ENCODE measurements at regions not wholly inside any gene's neighbourhood (a gene's known extent, or its start where the extent isn't known, plus 50 kb on each side); places are given as distances from the start of the nearest gene placed in this dataset.
"Not testable (repeated sequence)": the region's sequence is repeated elsewhere in the genome, so short reads cannot be mapped to it uniquely, and the experiment has no call there.

GRCh38 chr10:65235266-65235665 lies 1690.6 kb upstream of the LRRTM3 start:
- Mint-ChIP-seq H3K4me1 (no peaks in the 10 kb centered on the region), H3K27ac (no peak overlapping the region), H3K9me3 (peaks cover 4% of the 10 kb centered on the region), H3K36me3 (no peaks in the 10 kb centered on the region), H3K4me3 (no peak overlapping the region), H3K27me3 (no peaks in the 10 kb centered on the region)
- no peak for DNase-seq
- CTCF ChIA-PET = no interaction called here

- no peak overlapping the region for H3K4me3 Mint-ChIP-seq
- CTCF ChIA-PET = no interaction called here
- DNase-seq = no peak
- H3K27ac Mint-ChIP-seq = no peak overlapping the region
- H3K4me1 Mint-ChIP-seq = no peaks in the 10 kb centered on the region
- H3K27me3 Mint-ChIP-seq = no peaks in the 10 kb centered on the region
- H3K36me3 Mint-ChIP-seq = no peaks in the 10 kb centered on the region
- peaks cover 4% of the 10 kb centered on the region for H3K9me3 Mint-ChIP-seq
Observed at GRCh38 chr10:65235846-65236245, 1690.0 kb upstream of the LRRTM3 start.

GRCh38 chr10:65265451-65265954 lies 1660.3 kb upstream of the LRRTM3 start:
- Mint-ChIP-seq H3K27me3 (no peaks in the 10 kb centered on the region), H3K27ac (no peak overlapping the region), H3K4me1 (no peaks in the 10 kb centered on the region), H3K4me3 (no peak overlapping the region), H3K9me3 (peaks cover 12% of the 10 kb centered on the region), H3K36me3 (no peaks in the 10 kb centered on the region)
- no peak for DNase-seq
- CTCF ChIA-PET = no interaction called here

- H3K4me1 Mint-ChIP-seq, DNase-seq, H3K27ac Mint-ChIP-seq, H3K36me3 Mint-ChIP-seq, H3K9me3 Mint-ChIP-seq, CTCF ChIA-PET, H3K4me3 Mint-ChIP-seq, H3K27me3 Mint-ChIP-seq: not testable (repeated sequence)
Observed at GRCh38 chr10:65269551-65269950, 1656.3 kb upstream of the LRRTM3 start.

GRCh38 chr10:65270969-65271368 lies 1654.9 kb upstream of the LRRTM3 start:
- no peaks in the 10 kb centered on the region for H3K27me3 Mint-ChIP-seq
- H3K4me3 Mint-ChIP-seq = no peak overlapping the region
- H3K36me3 Mint-ChIP-seq = no peaks in the 10 kb centered on the region
- DNase-seq = no peak
- H3K4me1 Mint-ChIP-seq = no peaks in the 10 kb centered on the region
- H3K27ac Mint-ChIP-seq = no peak overlapping the region
- peaks cover 3% of the 10 kb centered on the region for H3K9me3 Mint-ChIP-seq
- CTCF ChIA-PET = no interaction called here

GRCh38 chr10:65273115-65273514 lies 1652.7 kb upstream of the LRRTM3 start:
- Mint-ChIP-seq H3K9me3 (peaks cover 2% of the 10 kb centered on the region), H3K4me1 (no peaks in the 10 kb centered on the region), H3K4me3 (no peak overlapping the region), H3K27ac (no peak overlapping the region), H3K36me3 (no peaks in the 10 kb centered on the region), H3K27me3 (no peaks in the 10 kb centered on the region)
- CTCF ChIA-PET = no interaction called here
- DNase-seq = no peak

GRCh38 chr10:65275296-65275695 lies 1650.5 kb upstream of the LRRTM3 start:
- Mint-ChIP-seq H3K4me1 (no peaks in the 10 kb centered on the region), H3K27me3 (no peaks in the 10 kb centered on the region), H3K9me3 (peaks cover 10% of the 10 kb centered on the region), H3K4me3 (no peak overlapping the region), H3K36me3 (no peaks in the 10 kb centered on the region), H3K27ac (no peak overlapping the region)
- DNase-seq = no peak
- CTCF ChIA-PET = no interaction called here

GRCh38 chr10:65284495-65285041 lies 1641.3 kb upstream of the LRRTM3 start:
- Mint-ChIP-seq H3K9me3 (peaks cover 18% of the 10 kb centered on the region), H3K27me3 (no peaks in the 10 kb centered on the region), H3K36me3 (no peaks in the 10 kb centered on the region), H3K4me3 (no peak overlapping the region), H3K4me1 (no peaks in the 10 kb centered on the region), H3K27ac (no peak overlapping the region)
- no peak for DNase-seq
- CTCF ChIA-PET = no interaction called here

- H3K27ac Mint-ChIP-seq, H3K4me3 Mint-ChIP-seq, H3K36me3 Mint-ChIP-seq, DNase-seq, H3K27me3 Mint-ChIP-seq, H3K4me1 Mint-ChIP-seq, CTCF ChIA-PET: not testable (repeated sequence)
- H3K9me3 Mint-ChIP-seq = peaks cover 12% of the 10 kb centered on the region
Observed at GRCh38 chr10:65285726-65286125, 1640.1 kb upstream of the LRRTM3 start.

- no peaks in the 10 kb centered on the region for H3K4me1 Mint-ChIP-seq
- peaks cover 6% of the 10 kb centered on the region for H3K9me3 Mint-ChIP-seq
- no peak overlapping the region for H3K4me3 Mint-ChIP-seq
- no peak overlapping the region for H3K27ac Mint-ChIP-seq
- no peak for DNase-seq
- CTCF ChIA-PET = no interaction called here
- H3K27me3 Mint-ChIP-seq = no peaks in the 10 kb centered on the region
- no peaks in the 10 kb centered on the region for H3K36me3 Mint-ChIP-seq
Observed at GRCh38 chr10:65291286-65291685, 1634.5 kb upstream of the LRRTM3 start.

GRCh38 chr10:65292551-65292950 lies 1633.3 kb upstream of the LRRTM3 start:
- Mint-ChIP-seq H3K27ac (no peak overlapping the region), H3K4me1 (no peaks in the 10 kb centered on the region), H3K27me3 (no peaks in the 10 kb centered on the region), H3K36me3 (no peaks in the 10 kb centered on the region), H3K9me3 (no peaks in the 10 kb centered on the region), H3K4me3 (no peak overlapping the region)
- DNase-seq = no peak
- CTCF ChIA-PET = no interaction called here

GRCh38 chr10:65294329-65294728 lies 1631.5 kb upstream of the LRRTM3 start:
- Mint-ChIP-seq H3K36me3 (no peaks in the 10 kb centered on the region), H3K4me1 (no peaks in the 10 kb centered on the region), H3K9me3 (no peaks in the 10 kb centered on the region), H3K27me3 (no peaks in the 10 kb centered on the region), H3K27ac (no peak overlapping the region), H3K4me3 (no peak overlapping the region)
- CTCF ChIA-PET = no interaction called here
- no peak for DNase-seq

- Mint-ChIP-seq H3K36me3 (no peaks in the 10 kb centered on the region), H3K27ac (no peak overlapping the region), H3K4me3 (no peak overlapping the region), H3K4me1 (no peaks in the 10 kb centered on the region), H3K27me3 (no peaks in the 10 kb centered on the region), H3K9me3 (peaks cover 6% of the 10 kb centered on the region)
- no peak for DNase-seq
- CTCF ChIA-PET = no interaction called here
Observed at GRCh38 chr10:65301181-65301580, 1624.7 kb upstream of the LRRTM3 start.

GRCh38 chr10:65306201-65306600 lies 1619.6 kb upstream of the LRRTM3 start:
- Mint-ChIP-seq H3K4me1 (no peaks in the 10 kb centered on the region), H3K27ac (no peak overlapping the region)
- CTCF ChIA-PET = no interaction called here

GRCh38 chr10:65312876-65313275 lies 1613.0 kb upstream of the LRRTM3 start:
- Mint-ChIP-seq H3K9me3 (peaks cover 10% of the 10 kb centered on the region), H3K27me3 (no peaks in the 10 kb centered on the region), H3K4me1 (no peaks in the 10 kb centered on the region), H3K27ac (no peak overlapping the region), H3K4me3 (no peak overlapping the region), H3K36me3 (no peaks in the 10 kb centered on the region)
- no peak for DNase-seq
- CTCF ChIA-PET = no interaction called here

More at GRCh38 chr10:65306201-65306600, 1619.6 kb upstream of the LRRTM3 start:
- Mint-ChIP-seq H3K9me3 (peaks cover 7% of the 10 kb centered on the region), H3K27me3 (no peaks in the 10 kb centered on the region), H3K36me3 (no peaks in the 10 kb centered on the region), H3K4me3 (no peak overlapping the region)
- DNase-seq = no peak

GRCh38 chr10:65313406-65313805 lies 1612.4 kb upstream of the LRRTM3 start:
- Mint-ChIP-seq H3K4me3 (no peak overlapping the region), H3K27me3 (no peaks in the 10 kb centered on the region), H3K27ac (no peak overlapping the region), H3K36me3 (no peaks in the 10 kb centered on the region), H3K9me3 (peaks cover 10% of the 10 kb centered on the region), H3K4me1 (no peaks in the 10 kb centered on the region)
- DNase-seq = no peak
- CTCF ChIA-PET = no interaction called here

All from activated naive CD4-positive, alpha-beta T cell treated with anti-CD3 and anti-CD28 coated beads, Interleukin-2, amount 10 ng/mL, durations not matched to agents 7 days and 5 days (primary cell).